HEK293 (cell line): ENCODE measurements at regions not wholly inside any gene's neighbourhood (a gene's known extent, or its start where the extent isn't known, plus 50 kb on each side); places are given as distances from the start of the nearest gene placed in this dataset.

Experiments
- CTCF ChIA-PET: fragments of 350-600 bp; formaldehyde crosslinking; extraction: SDS; loops from one replicate; lab custom pipeline; 2021; ENCODE audit warnings: antibody characterized with exemption; lab: Yijun Ruan, JAX
- POLR2A ChIA-PET: fragments of 300-600 bp; formaldehyde crosslinking; extraction: SDS; loops from one replicate; lab custom pipeline; 2020; ENCODE audit warnings: antibody characterized with exemption, inconsistent platforms; lab: Yijun Ruan, JAX
- H3K27ac ChIP-seq: fragments of 200-500 bp; sonication (Bioruptor generic); 2 replicates; pipeline ENCODE4 v1.5.1; 2014; ENCODE audit warnings: low read depth, low read length, control low read depth, inconsistent platforms; ENCODE audit errors: extremely low read depth
- H3K36me3 ChIP-seq, 2 experiments: fragments of 200-500 bp in 1 of 2; sonication (Bioruptor generic) in 1 of 2; 1 replicate in 1 of 2; 2 replicates in 1 of 2; pipeline ENCODE4 v1.5.1; 2014 to 2017; ENCODE audit warnings: inconsistent platforms in 2 of 2, low read length in 2 of 2; ENCODE audit not compliant: control insufficient read depth in 2 of 2, insufficient read depth in 1 of 2
- H3K4me1 ChIP-seq: fragments of 200-500 bp; sonication (Bioruptor generic); 2 replicates; pipeline ENCODE4 v1.5.1; 2014; ENCODE audit warnings: mild to moderate bottlenecking, low read length, inconsistent platforms; ENCODE audit not compliant: control insufficient read depth, insufficient read depth
- H3K4me3 ChIP-seq: 2 replicates; pipeline ENCODE4 v1.5.1; 2011; ENCODE audit warnings: low read depth, mild to moderate bottlenecking, control low read depth, low read length, moderate library complexity
- H3K9me3 ChIP-seq: fragments of 200-500 bp; sonication (Bioruptor generic); 2 replicates; pipeline ENCODE4 v1.5.1; 2014; ENCODE audit warnings: low read depth, low read length, inconsistent platforms; ENCODE audit not compliant: control insufficient read depth, insufficient read depth
- HOXA7 ChIP-seq: sonication (generic); formaldehyde crosslinking; IDR thresholded peaks from 2 replicates; pipeline ENCODE4 v1.8.1; 2022; ENCODE audit warnings: missing genetic modification reagents, borderline replicate concordance
- KLF1 ChIP-seq: fragments of 450-650 bp; formaldehyde crosslinking; IDR thresholded peaks from 2 replicates; pipeline ENCODE4 v1.5.1; 2016; ENCODE audit warnings: missing biosample characterization, missing genetic modification characterization
- KLF8 ChIP-seq: fragments of 450-650 bp; formaldehyde crosslinking; IDR thresholded peaks from 2 replicates; pipeline ENCODE4 v1.5.1; 2016; ENCODE audit warnings: missing biosample characterization, missing genetic modification characterization
- KLF9 ChIP-seq: fragments of 450-650 bp; formaldehyde crosslinking; IDR thresholded peaks from 2 replicates; pipeline ENCODE4 v1.5.1; 2016; ENCODE audit warnings: missing biosample characterization, missing genetic modification characterization, low read depth
- ZFP41 ChIP-seq: fragments of 450-650 bp; formaldehyde crosslinking; IDR thresholded peaks from 2 replicates; pipeline ENCODE4 v1.5.1; 2016; ENCODE audit warnings: missing biosample characterization, missing genetic modification characterization, borderline replicate concordance
- ZNF174 ChIP-seq: fragments of 450-650 bp; formaldehyde crosslinking; IDR thresholded peaks from 2 replicates; pipeline ENCODE4 v1.5.0; 2017; ENCODE audit warnings: missing biosample characterization, mild to moderate bottlenecking, missing genetic modification characterization
- ZNF175 ChIP-seq: fragments of 450-650 bp; formaldehyde crosslinking; IDR thresholded peaks from 2 replicates; pipeline ENCODE4 v1.5.1; 2016; ENCODE audit warnings: missing biosample characterization, missing genetic modification characterization
- ZNF223 ChIP-seq: fragments of 450-650 bp; formaldehyde crosslinking; IDR thresholded peaks from 2 replicates; pipeline ENCODE4 v1.5.1; 2016; ENCODE audit warnings: missing biosample characterization, missing genetic modification characterization
- ZNF239 ChIP-seq: fragments of 450-650 bp; formaldehyde crosslinking; IDR thresholded peaks from 2 replicates; pipeline ENCODE4 v1.5.1; 2016; ENCODE audit warnings: missing biosample characterization, missing genetic modification characterization
- ZNF24 ChIP-seq: fragments of 450-650 bp; formaldehyde crosslinking; IDR thresholded peaks from 2 replicates; pipeline ENCODE4 v1.5.1; 2016; ENCODE audit warnings: missing biosample characterization, missing genetic modification characterization
- ZNF248 ChIP-seq: fragments of 450-650 bp; formaldehyde crosslinking; IDR thresholded peaks from 2 replicates; pipeline ENCODE4 v1.5.1; 2017; ENCODE audit warnings: missing biosample characterization, missing genetic modification characterization
- ZNF350 ChIP-seq: fragments of 450-650 bp; formaldehyde crosslinking; IDR thresholded peaks from 2 replicates; pipeline ENCODE4 v1.5.0; 2017; ENCODE audit warnings: missing biosample characterization, mild to moderate bottlenecking, missing genetic modification characterization
- ZNF561 ChIP-seq: fragments of 450-650 bp; IDR thresholded peaks from 2 replicates; pipeline ENCODE4 v1.5.1; 2018; ENCODE audit warnings: missing biosample characterization, missing genetic modification characterization, borderline replicate concordance
- ZNF585B ChIP-seq: fragments of 450-650 bp; formaldehyde crosslinking; IDR thresholded peaks from 2 replicates; pipeline ENCODE4 v1.5.1; 2016; ENCODE audit warnings: missing biosample characterization, missing genetic modification characterization
- ZNF76 ChIP-seq: fragments of 450-650 bp; formaldehyde crosslinking; IDR thresholded peaks from 2 replicates; pipeline ENCODE4; 2016; ENCODE audit warnings: low read depth, missing biosample characterization, missing genetic modification characterization, borderline replicate concordance
- TF ChIP-seq, protein P1 (sequence below): fragments of 450-650 bp; formaldehyde crosslinking; IDR thresholded peaks from 2 replicates; pipeline ENCODE4 v1.5.1; 2017; ENCODE audit warnings: missing biosample characterization, missing genetic modification characterization
- TF ChIP-seq, protein P2 (sequence below): fragments of 450-650 bp; formaldehyde crosslinking; IDR thresholded peaks from 2 replicates; pipeline ENCODE4 v1.5.0; 2017; ENCODE audit warnings: missing biosample characterization, missing genetic modification characterization, borderline replicate concordance
- TF ChIP-seq, protein P3 (sequence below): fragments of 450-650 bp; formaldehyde crosslinking; conservative IDR thresholded peaks from 2 replicates; pipeline ENCODE4 v1.5.1; 2016; ENCODE audit warnings: low read depth, missing biosample characterization, missing genetic modification characterization
- TF ChIP-seq, protein P4 (sequence below): fragments of 450-650 bp; formaldehyde crosslinking; IDR thresholded peaks from 2 replicates; pipeline ENCODE4 v1.5.1; 2016; ENCODE audit warnings: missing biosample characterization, missing genetic modification characterization
- TF ChIP-seq, protein P5 (sequence below): fragments of 450-650 bp; IDR thresholded peaks from 2 replicates; pipeline ENCODE4 v1.5.1; 2018; ENCODE audit warnings: missing biosample characterization, mild to moderate bottlenecking, missing genetic modification characterization

DNA sequence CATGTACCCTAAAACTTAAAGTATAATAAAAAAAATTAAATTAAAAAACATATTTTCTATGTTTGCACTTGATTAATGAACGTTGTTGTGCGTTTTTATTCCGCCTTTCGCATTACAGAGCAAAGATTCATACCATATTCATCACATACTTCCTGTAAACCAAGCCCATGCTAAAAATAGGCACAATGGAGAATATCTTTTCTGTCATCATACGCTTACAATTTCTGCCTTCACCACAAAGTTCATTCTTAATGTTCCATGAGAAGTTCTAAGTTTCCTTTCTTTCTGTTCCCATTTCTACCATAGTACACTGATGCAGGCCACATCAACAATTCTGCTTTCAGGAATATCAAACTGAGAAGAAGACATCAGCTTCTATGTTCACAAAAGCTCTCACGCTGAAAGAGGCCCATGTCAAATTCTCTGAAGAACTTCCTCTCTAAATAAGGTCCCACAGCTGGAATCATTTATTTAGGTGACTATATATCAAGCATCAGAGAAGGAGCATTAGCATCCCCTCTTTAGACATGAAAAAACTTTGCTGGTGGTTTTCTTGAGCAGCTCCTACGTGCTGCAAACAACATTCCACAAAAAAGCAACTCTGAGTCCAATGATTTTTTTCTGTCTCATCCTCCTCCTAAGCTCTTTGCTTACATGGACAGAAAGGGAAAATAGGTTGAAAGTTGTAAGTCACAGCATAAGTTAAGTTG lies 456.4 kb downstream of the CDH10 start:
- Histone ChIP-seq H3K36me3 (no peaks in the 10 kb centered on the region), H3K27ac (no peak overlapping the region), H3K4me1 (no peaks in the 10 kb centered on the region), H3K4me3 (no peak overlapping the region), H3K9me3 (no peaks in the 10 kb centered on the region)
- POLR2A ChIA-PET = no interaction called here
- CTCF ChIA-PET = no interaction called here
- TF ChIP-seq ZNF76 (tag by site-specific recombination) (no peak), ZFP41 (tag by site-specific recombination) (no peak), KLF9 (tag by site-specific recombination) (no peak), ZNF175 (tag by site-specific recombination) (no peak), ZNF239 (tag by site-specific recombination) (no peak), ZNF24 (tag by site-specific recombination) (no peak), ZNF174 (tag by site-specific recombination) (no peak), ZNF585B (tag by site-specific recombination) (no peak)
- TF ChIP-seq, protein P1, sequence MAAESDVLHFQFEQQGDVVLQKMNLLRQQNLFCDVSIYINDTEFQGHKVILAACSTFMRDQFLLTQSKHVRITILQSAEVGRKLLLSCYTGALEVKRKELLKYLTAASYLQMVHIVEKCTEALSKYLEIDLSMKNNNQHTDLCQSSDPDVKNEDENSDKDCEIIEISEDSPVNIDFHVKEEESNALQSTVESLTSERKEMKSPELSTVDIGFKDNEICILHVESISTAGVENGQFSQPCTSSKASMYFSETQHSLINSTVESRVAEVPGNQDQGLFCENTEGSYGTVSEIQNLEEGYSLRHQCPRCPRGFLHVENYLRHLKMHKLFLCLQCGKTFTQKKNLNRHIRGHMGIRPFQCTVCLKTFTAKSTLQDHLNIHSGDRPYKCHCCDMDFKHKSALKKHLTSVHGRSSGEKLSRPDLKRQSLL = no peak
- TF ChIP-seq, protein P2, sequence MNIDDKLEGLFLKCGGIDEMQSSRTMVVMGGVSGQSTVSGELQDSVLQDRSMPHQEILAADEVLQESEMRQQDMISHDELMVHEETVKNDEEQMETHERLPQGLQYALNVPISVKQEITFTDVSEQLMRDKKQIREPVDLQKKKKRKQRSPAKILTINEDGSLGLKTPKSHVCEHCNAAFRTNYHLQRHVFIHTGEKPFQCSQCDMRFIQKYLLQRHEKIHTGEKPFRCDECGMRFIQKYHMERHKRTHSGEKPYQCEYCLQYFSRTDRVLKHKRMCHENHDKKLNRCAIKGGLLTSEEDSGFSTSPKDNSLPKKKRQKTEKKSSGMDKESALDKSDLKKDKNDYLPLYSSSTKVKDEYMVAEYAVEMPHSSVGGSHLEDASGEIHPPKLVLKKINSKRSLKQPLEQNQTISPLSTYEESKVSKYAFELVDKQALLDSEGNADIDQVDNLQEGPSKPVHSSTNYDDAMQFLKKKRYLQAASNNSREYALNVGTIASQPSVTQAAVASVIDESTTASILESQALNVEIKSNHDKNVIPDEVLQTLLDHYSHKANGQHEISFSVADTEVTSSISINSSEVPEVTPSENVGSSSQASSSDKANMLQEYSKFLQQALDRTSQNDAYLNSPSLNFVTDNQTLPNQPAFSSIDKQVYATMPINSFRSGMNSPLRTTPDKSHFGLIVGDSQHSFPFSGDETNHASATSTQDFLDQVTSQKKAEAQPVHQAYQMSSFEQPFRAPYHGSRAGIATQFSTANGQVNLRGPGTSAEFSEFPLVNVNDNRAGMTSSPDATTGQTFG (tag by site-specific recombination) = no peak
- TF ChIP-seq, protein P3, sequence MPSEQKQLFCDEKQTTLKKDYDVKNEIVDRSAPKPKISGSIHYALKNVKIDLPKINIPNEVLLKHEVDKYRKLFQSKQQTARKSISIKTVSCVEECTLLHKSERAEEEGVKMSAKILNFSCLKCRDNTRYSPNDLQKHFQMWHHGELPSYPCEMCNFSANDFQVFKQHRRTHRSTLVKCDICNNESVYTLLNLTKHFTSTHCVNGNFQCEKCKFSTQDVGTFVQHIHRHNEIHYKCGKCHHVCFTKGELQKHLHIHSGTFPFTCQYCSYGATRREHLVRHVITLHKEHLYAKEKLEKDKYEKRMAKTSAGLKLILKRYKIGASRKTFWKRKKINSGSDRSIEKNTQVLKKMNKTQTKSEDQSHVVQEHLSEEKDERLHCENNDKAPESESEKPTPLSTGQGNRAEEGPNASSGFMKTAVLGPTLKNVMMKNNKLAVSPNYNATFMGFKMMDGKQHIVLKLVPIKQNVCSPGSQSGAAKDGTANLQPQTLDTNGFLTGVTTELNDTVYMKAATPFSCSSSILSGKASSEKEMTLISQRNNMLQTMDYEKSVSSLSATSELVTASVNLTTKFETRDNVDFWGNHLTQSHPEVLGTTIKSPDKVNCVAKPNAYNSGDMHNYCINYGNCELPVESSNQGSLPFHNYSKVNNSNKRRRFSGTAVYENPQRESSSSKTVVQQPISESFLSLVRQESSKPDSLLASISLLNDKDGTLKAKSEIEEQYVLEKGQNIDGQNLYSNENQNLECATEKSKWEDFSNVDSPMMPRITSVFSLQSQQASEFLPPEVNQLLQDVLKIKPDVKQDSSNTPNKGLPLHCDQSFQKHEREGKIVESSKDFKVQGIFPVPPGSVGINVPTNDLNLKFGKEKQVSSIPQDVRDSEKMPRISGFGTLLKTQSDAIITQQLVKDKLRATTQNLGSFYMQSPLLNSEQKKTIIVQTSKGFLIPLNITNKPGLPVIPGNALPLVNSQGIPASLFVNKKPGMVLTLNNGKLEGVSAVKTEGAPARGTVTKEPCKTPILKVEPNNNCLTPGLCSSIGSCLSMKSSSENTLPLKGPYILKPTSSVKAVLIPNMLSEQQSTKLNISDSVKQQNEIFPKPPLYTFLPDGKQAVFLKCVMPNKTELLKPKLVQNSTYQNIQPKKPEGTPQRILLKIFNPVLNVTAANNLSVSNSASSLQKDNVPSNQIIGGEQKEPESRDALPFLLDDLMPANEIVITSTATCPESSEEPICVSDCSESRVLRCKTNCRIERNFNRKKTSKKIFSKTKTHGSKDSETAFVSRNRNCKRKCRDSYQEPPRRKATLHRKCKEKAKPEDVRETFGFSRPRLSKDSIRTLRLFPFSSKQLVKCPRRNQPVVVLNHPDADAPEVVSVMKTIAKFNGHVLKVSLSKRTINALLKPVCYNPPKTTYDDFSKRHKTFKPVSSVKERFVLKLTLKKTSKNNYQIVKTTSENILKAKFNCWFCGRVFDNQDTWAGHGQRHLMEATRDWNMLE = no peak

DNA sequence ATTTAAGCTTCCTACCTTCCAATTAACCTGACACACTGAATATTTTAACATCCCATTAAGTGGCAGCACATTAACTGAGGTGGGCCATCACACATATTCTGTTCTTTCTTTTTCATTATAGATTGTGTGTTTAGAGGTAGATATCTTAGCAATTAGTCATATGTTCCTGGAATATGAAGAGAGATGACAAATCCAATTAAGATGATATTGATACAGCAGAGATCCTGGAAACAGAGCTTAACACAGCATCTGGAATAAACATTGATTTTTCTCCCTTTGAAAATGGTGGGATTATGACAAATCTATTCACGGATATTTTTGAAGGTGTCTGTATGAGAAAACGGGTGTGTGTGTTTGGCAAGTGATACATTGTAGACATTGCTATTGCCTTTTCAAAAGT lies 448.0 kb downstream of the CDH10 start:
- POLR2A ChIA-PET = no interaction called here
- CTCF ChIA-PET = no interaction called here
- Histone ChIP-seq H3K4me1 (no peaks in the 10 kb centered on the region), H3K4me3 (no peak overlapping the region), H3K27ac (no peak overlapping the region), H3K36me3 (no peaks in the 10 kb centered on the region), H3K9me3 (no peaks in the 10 kb centered on the region)
- TF ChIP-seq, protein P4, sequence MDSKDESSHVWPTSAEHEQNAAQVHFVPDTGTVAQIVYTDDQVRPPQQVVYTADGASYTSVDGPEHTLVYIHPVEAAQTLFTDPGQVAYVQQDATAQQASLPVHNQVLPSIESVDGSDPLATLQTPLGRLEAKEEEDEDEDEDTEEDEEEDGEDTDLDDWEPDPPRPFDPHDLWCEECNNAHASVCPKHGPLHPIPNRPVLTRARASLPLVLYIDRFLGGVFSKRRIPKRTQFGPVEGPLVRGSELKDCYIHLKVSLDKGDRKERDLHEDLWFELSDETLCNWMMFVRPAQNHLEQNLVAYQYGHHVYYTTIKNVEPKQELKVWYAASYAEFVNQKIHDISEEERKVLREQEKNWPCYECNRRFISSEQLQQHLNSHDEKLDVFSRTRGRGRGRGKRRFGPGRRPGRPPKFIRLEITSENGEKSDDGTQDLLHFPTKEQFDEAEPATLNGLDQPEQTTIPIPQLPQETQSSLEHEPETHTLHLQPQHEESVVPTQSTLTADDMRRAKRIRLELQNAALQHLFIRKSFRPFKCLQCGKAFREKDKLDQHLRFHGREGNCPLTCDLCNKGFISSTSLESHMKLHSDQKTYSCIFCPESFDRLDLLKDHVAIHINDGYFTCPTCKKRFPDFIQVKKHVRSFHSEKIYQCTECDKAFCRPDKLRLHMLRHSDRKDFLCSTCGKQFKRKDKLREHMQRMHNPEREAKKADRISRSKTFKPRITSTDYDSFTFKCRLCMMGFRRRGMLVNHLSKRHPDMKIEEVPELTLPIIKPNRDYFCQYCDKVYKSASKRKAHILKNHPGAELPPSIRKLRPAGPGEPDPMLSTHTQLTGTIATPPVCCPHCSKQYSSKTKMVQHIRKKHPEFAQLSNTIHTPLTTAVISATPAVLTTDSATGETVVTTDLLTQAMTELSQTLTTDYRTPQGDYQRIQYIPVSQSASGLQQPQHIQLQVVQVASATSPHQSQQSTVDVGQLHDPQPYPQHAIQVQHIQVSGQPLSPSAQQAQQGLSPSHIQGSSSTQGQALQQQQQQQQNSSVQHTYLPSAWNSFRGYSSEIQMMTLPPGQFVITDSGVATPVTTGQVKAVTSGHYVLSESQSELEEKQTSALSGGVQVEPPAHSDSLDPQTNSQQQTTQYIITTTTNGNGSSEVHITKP (tag by site-specific recombination) = no peak
- no peak for TF ChIP-seq KLF8 (tag by site-specific recombination)
- no peak for TF ChIP-seq ZNF350 (tag by site-specific recombination)
- no peak for TF ChIP-seq ZNF561 (tag by site-specific recombination)
- TF ChIP-seq KLF1 = no peak
- no peak for TF ChIP-seq ZNF223 (tag by site-specific recombination)
- TF ChIP-seq, protein P5, sequence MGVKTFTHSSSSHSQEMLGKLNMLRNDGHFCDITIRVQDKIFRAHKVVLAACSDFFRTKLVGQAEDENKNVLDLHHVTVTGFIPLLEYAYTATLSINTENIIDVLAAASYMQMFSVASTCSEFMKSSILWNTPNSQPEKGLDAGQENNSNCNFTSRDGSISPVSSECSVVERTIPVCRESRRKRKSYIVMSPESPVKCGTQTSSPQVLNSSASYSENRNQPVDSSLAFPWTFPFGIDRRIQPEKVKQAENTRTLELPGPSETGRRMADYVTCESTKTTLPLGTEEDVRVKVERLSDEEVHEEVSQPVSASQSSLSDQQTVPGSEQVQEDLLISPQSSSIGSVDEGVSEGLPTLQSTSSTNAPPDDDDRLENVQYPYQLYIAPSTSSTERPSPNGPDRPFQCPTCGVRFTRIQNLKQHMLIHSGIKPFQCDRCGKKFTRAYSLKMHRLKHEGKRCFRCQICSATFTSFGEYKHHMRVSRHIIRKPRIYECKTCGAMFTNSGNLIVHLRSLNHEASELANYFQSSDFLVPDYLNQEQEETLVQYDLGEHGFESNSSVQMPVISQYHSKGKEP (tag by site-specific recombination) = no peak
- TF ChIP-seq HOXA7 (CRISPR knock-in tag) = no peak
- TF ChIP-seq ZNF248 (tag by site-specific recombination) = no peak
